BLaER1 treated with 17β-estradiol and CSF1 and Interleukin-3, amounts not matched to agents 10 nM and 100 nM (cell line): ENCODE measurements at regions not wholly inside any gene's neighbourhood (a gene's known extent, or its start where the extent isn't known, plus 50 kb on each side); places are given as distances from the start of the nearest gene placed in this dataset.

Source experiments
- H3K27ac ChIP-seq, 11 experiments: shearing (Covaris generic); formaldehyde crosslinking; 2 replicates each; pipeline ENCODE4 v1.8.1; 2022
- H3K27me3 ChIP-seq, 11 experiments: shearing (Covaris generic); formaldehyde crosslinking; 2 replicates each; pipeline ENCODE4 v1.8.1; 2022
- H3K36me3 ChIP-seq, 11 experiments: shearing (Covaris generic); formaldehyde crosslinking; 2 replicates each; pipeline ENCODE4 v1.8.1; 2022
- H3K4me1 ChIP-seq, 10 experiments: shearing (Covaris generic); formaldehyde crosslinking; 2 replicates each; pipeline ENCODE4 v1.8.1; 2022
- H3K4me2 ChIP-seq, 11 experiments: shearing (Covaris generic); formaldehyde crosslinking; 2 replicates each; pipeline ENCODE4 v1.8.1; 2022
- H3K4me3 ChIP-seq, 10 experiments: shearing (Covaris generic); formaldehyde crosslinking; 2 replicates each; pipeline ENCODE4 v1.8.1; 2022
- H3K9ac ChIP-seq, 11 experiments: shearing (Covaris generic); formaldehyde crosslinking; 2 replicates each; pipeline ENCODE4 v1.8.1; 2022
- H3K9me3 ChIP-seq, 11 experiments: shearing (Covaris generic); formaldehyde crosslinking; replicated peaks in 1 of 11; 2 replicates each; pipeline ENCODE4 v1.8.1; 2022
- H4K20me1 ChIP-seq, 11 experiments: shearing (Covaris generic); formaldehyde crosslinking; 2 replicates each; pipeline ENCODE4 v1.8.1; 2022
- Cebpa-rat ChIP-seq, 11 experiments: shearing (Covaris generic); IDR thresholded peaks; 2 replicates each; pipeline ENCODE4 v1.8.1; 2022

DNA sequence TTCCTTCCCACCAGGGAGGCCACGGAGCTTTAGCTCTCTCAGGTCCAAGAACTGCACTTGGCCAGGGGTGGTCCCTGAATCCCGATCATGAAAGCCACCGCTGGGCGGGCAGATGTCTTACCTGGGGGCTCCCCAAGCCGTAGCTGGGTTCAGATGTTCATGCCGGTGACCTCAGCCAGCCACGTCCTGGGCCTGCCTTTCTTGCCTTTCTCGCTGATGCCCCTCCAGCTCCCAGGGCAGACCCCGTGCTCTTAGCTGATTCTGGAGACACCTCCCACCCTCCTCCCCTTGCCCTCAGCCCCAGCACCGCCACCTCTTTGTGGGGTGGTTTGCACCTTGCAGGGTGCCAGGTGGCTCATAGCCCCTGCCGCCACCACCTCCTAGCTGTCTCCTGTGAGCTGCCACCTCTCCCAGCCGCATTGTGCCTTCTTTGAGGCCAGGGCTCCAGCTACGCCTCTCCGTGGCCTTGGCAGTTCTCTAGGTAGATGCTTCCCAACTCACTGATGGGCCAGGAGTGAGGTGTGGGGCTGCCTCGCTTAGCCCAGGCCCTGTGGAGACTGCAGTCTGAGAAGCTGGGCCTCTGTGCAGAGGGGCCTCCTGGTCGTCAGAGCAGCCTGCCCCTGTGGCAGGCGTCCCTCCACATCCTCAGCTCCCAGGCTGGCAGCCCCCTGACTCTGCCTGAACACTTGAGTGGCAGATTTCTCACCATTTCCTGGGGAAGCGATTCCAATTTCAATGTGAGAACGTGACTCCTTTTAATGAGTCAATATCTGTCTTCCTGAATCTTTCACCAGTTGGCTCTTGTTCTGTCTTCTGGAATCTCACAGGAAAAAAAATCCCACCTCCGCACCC, 97.6 kb upstream of the B3GAT1 start:
- Histone ChIP-seq H3K36me3 (no peaks in the 10 kb centered on the region), H3K27ac (no peak overlapping the region), H3K9ac (no peak overlapping the region), H3K4me3 (no peak overlapping the region), H3K27me3 (no peaks in the 10 kb centered on the region), H3K4me2 (no peak overlapping the region), H4K20me1 (peaks cover 0 to 19% (median 0%) of the 10 kb centered on the region in 11 experiments; a peak in 3 of 22 replicates), H3K4me1 (peaks cover 0 to 9% (median 0%) of the 10 kb centered on the region in 10 experiments; a peak in 5 of 20 replicates), H3K9me3 (no peaks in the 10 kb centered on the region)
- no peak for TF ChIP-seq Cebpa-rat (IDR thresholded peaks at IDR 0.05)

DNA sequence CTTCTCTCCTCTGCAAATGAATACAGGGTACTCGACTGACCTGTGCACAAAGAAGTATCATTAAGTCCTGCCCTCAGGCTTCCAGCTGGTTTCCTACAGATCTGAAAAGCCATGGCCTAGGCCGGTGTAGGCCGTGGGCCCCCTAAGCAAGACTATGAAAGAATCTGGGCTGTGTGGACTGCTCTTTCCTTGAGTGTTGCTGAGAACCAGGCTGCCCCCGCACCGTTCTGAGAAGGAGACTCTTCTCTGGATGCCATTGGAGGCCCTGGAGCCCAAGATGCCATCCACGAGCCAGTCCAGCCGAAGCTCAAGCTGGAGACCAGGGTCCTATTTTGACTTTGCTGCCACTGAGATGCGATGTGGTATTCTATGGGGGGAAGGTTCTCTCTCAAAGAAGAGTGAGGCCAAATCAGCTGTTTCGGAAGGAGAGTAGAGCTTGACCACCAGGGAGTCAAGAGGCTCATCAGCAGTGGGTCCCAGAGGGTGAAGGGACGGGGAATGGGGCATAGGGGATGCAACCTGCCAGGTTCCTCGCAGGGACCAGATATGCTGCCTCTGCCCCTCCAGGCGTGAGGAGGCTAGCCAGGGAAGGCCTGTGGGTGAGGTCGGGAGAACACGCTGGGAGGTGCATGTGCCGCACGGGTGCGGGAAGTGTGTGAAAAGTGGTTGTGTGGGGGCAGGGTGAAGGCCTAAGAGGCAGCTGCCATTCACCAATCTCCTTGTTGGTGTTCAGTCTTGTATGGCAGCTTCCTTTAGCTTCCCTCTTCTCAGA, 96.4 kb upstream of the B3GAT1 start:
- H3K4me1 ChIP-seq: peaks cover 0 to 9% (median 0%) of the 10 kb centered on the region in 10 experiments; a peak in 4 of 20 replicates
- no peaks in the 10 kb centered on the region for H3K36me3 ChIP-seq
- no peak overlapping the region for H3K4me3 ChIP-seq
- no peak overlapping the region for H3K9ac ChIP-seq
- no peak for TF ChIP-seq Cebpa-rat (IDR thresholded peaks at IDR 0.05)
- H3K27me3 ChIP-seq: no peaks in the 10 kb centered on the region
- no peaks in the 10 kb centered on the region for H3K9me3 ChIP-seq
- no peak overlapping the region for H3K27ac ChIP-seq
- peaks cover 0 to 15% (median 0%) of the 10 kb centered on the region in 11 experiments; a peak in 3 of 22 replicates for H4K20me1 ChIP-seq
- no peak overlapping the region for H3K4me2 ChIP-seq

DNA sequence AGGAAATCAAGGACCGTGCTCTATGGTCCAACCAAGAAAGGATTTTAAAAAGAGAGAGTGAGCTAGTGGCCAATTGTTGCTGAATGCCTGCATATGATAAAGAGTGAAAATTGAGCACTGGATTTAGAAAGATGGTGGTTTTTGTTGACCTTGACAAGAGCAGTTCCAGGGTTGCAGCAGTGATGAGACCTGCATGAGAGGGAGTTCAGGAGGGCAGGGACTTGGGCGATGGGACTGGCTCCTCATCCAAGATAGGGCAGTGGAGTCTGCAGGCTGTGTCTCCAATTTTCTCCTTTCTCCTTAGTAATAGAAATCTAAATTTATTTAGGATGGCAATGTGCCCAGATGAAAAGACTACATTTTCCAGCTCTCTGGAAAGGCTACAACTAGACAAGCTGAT, 94.0 kb upstream of the B3GAT1 start:
- Histone ChIP-seq H4K20me1 (peaks cover 0 to 11% (median 0%) of the 10 kb centered on the region in 11 experiments; a peak in 3 of 22 replicates), H3K27ac (no peak overlapping the region), H3K4me3 (no peak overlapping the region), H3K4me1 (peaks cover 0 to 8% (median 0%) of the 10 kb centered on the region in 10 experiments; a peak in 4 of 20 replicates), H3K36me3 (no peaks in the 10 kb centered on the region), H3K9me3 (no peaks in the 10 kb centered on the region), H3K9ac (no peak overlapping the region), H3K27me3 (no peaks in the 10 kb centered on the region), H3K4me2 (no peak overlapping the region)
- TF ChIP-seq Cebpa-rat (IDR thresholded peaks at IDR 0.05): no peak

DNA sequence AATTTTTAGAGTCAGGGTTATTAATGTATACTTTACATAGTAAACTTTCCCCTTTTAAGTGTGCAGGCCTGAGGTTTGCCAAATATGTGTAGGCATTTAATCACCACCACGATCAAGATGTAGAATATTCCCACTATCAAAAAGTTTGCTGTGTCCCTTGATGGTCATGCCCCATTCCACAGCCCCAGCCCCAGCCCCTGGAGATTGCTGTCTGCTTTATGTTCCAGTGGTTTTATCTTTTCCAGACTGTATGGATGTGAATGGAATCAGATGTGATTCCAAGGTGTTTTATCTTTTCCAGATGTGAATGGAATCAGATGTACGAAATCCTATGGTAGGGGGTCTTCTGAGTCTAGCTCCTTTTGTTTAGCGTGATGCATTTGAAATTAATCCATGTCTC, 93.1 kb upstream of the B3GAT1 start:
- H3K36me3 ChIP-seq: no peaks in the 10 kb centered on the region

DNA sequence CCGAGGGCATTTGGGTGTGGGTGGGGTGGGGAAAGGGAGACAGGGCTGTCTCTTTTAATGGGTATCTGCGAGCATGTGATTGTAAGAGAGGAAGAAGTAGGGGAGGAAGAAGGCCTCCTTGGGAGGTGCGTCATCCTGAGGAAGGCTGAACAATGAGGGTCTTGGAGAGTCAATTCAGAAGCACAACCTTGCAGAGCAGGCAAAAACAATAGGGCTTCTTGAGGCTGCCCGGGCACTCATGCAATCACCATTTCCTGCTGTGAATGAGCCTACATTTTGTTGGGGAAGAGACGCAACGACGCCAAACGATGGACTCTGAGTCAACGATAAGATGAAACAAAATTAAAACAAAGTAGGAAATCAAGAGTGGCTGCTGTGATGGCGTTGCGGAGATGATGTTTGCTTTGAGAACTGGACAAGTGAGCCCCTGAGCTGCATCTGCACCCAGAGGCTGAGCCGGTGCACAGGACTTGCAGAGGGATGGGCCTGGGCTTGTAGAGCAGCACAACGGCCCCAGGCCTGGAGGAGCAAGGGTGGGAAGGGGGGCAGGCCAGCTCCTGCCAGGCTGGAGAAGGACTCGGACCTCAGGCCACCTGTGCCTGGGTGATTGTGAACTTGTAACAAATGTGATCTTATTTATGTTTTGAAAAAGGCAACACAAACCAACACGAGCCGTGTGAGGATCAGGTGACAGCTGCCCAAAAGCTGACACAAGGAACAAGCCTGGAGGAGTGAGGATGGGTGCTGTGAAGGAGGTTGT, 92.3 kb upstream of the B3GAT1 start:
- H4K20me1 ChIP-seq: no peaks in the 10 kb centered on the region; a peak in 1 of 22 replicates
- H3K27ac ChIP-seq: no peak overlapping the region
- TF ChIP-seq Cebpa-rat (IDR thresholded peaks at IDR 0.05): no peak
- H3K9me3 ChIP-seq: no peaks in the 10 kb centered on the region
- no peaks in the 10 kb centered on the region for H3K27me3 ChIP-seq
- no peak overlapping the region for H3K4me3 ChIP-seq
- H3K4me2 ChIP-seq: no peak overlapping the region
- H3K4me1 ChIP-seq: peaks cover 0 to 13% (median 0%) of the 10 kb centered on the region in 10 experiments; a peak in 1 of 20 replicates
- H3K9ac ChIP-seq: no peak overlapping the region
- no peaks in the 10 kb centered on the region for H3K36me3 ChIP-seq

More for the DNA sequence above, 93.1 kb upstream of the B3GAT1 start:
- Histone ChIP-seq H3K27ac (no peak overlapping the region), H3K4me1 (peaks cover 0 to 7% (median 0%) of the 10 kb centered on the region in 10 experiments; a peak in 1 of 20 replicates), H3K4me3 (no peak overlapping the region), H3K27me3 (no peaks in the 10 kb centered on the region), H4K20me1 (peaks cover 0 to 7% (median 0%) of the 10 kb centered on the region in 11 experiments; a peak in 2 of 22 replicates), H3K9me3 (no peaks in the 10 kb centered on the region), H3K4me2 (no peak overlapping the region), H3K9ac (no peak overlapping the region)
- no peak for TF ChIP-seq Cebpa-rat (IDR thresholded peaks at IDR 0.05)

DNA sequence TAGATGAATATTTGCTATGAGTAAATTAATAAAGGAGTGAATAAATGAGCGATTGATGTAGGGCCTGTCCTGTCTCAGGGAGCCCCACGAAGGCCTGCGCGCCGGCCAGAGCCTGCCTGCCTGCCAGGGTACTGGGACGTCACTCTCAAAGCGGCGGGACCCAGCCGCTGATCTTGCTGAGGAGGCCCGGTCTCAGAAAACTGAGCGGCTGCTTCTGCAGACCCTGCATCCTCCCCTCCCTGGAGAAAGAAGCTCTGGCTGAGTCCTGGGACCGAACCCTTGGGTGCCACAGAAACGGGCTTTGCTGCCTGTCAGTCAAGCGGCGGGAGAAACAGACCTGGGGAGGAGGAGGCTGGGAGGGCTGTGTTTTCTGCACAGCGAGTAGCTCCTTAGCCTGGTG, 91.6 kb upstream of the B3GAT1 start:
- H3K4me2 ChIP-seq: no peak overlapping the region
- no peak for TF ChIP-seq Cebpa-rat (IDR thresholded peaks at IDR 0.05)
- no peaks in the 10 kb centered on the region for H3K36me3 ChIP-seq
- no peak overlapping the region for H3K27ac ChIP-seq
- H3K27me3 ChIP-seq: no peaks in the 10 kb centered on the region
- H3K4me1 ChIP-seq: peaks cover 0 to 13% (median 0%) of the 10 kb centered on the region in 10 experiments; a peak in 1 of 20 replicates
- H3K9ac ChIP-seq: no peak overlapping the region
- no peaks in the 10 kb centered on the region; a peak in 1 of 22 replicates for H4K20me1 ChIP-seq
- H3K4me3 ChIP-seq: no peak overlapping the region
- no peaks in the 10 kb centered on the region for H3K9me3 ChIP-seq

DNA sequence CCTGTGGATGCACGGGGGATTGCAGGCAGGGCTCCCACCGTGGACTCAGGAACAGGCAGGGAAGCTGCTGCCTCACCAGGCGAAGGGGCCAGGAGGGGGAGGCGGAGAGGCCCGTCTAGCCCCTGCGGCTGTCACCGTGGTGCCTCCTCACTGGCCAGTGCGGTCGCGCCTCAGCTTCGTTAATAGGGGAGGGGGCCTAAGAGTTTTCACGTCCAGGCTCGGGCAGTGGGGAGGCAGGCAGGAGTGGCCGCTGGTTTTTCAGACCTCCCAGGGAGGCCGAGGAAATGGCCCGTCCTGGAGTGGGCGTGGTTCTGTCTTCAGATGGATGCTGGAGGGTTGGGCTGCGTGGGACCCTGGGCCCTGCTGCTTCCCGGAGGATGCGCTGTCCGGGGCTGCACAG, 91.1 kb upstream of the B3GAT1 start:
- no peak for TF ChIP-seq Cebpa-rat (IDR thresholded peaks at IDR 0.05)
- Histone ChIP-seq H3K9me3 (no peaks in the 10 kb centered on the region), H3K36me3 (no peaks in the 10 kb centered on the region), H3K27ac (no peak overlapping the region), H4K20me1 (no peaks in the 10 kb centered on the region; a peak in 1 of 22 replicates), H3K4me2 (no peak overlapping the region), H3K4me1 (peaks cover 0 to 13% (median 0%) of the 10 kb centered on the region in 10 experiments; a peak in 1 of 20 replicates), H3K9ac (no peak overlapping the region), H3K27me3 (no peaks in the 10 kb centered on the region), H3K4me3 (no peak overlapping the region)

DNA sequence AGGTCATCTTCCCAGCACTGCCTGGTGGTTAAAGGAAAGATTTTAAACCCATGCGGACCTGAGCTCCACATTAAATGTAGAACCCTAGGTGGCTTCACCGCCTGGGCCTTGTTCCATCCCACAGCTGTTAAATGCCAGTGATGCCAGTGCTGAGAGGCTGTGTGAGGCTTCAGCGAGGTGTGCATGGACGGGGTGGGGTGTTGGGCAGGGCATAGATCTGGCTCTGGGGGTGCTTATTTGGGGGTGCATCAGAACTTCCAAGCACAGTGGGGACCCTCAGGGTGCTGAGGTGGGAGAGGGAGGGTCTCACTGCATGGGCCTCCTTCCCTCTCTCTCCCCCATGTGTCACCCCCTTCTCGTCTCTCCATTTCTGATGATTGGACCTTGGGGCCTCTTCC, 90.1 kb upstream of the B3GAT1 start:
- Histone ChIP-seq H3K4me2 (no peak overlapping the region), H4K20me1 (no peaks in the 10 kb centered on the region; a peak in 1 of 22 replicates), H3K9ac (no peak overlapping the region), H3K4me3 (no peak overlapping the region), H3K27ac (no peak overlapping the region), H3K27me3 (no peaks in the 10 kb centered on the region), H3K36me3 (no peaks in the 10 kb centered on the region), H3K9me3 (0 out of 22 replicates have a peak, but pooled peaks cover 0 to 4% (median 0%) of the 10 kb centered on the region in 11 experiments), H3K4me1 (peaks cover 0 to 13% (median 0%) of the 10 kb centered on the region in 10 experiments; a peak in 1 of 20 replicates)
- TF ChIP-seq Cebpa-rat (IDR thresholded peaks at IDR 0.05): no peak
